GM12878 (cell line): ENCODE measurements at regions not wholly inside any gene's neighbourhood (a gene's known extent, or its start where the extent isn't known, plus 50 kb on each side); places are given as distances from the start of the nearest gene placed in this dataset.

Source experiments
- ATAC-seq: fragments of 200-7000 bp; cut with Tn5 transposase; 3 replicates; pipeline ENCODE4 v1.9.1; 2020; ENCODE audit warnings: mild to moderate bottlenecking, moderate library complexity
- BruUV-seq: library from RNA; stranded (reverse); fragments of 400-500 nt; replicated peaks from 2 replicates; lab custom pipeline; 2021; lab: Mats Ljungman, UMichigan
- CTCF ChIA-PET: fragments of 300-600 bp; sonication (Branson Sonifier 250); formaldehyde crosslinking; extraction: SDS; loops from one replicate; lab custom pipeline; 2021; ENCODE audit warnings: inconsistent platforms; lab: Yijun Ruan, JAX
- POLR2A ChIA-PET: fragments of 350-600 bp; formaldehyde crosslinking; extraction: SDS; loops from one replicate; lab custom pipeline; 2021; ENCODE audit warnings: inconsistent platforms; lab: Charles Lee
- RAD21 ChIA-PET: fragments of 300-600 bp; sonication (Branson Sonifier 250); formaldehyde crosslinking; loops from one replicate; lab custom pipeline; 2023; ENCODE audit warnings: antibody characterized with exemption; ENCODE audit not compliant: unreplicated experiment; lab: Charles Lee
- SMC1A ChIA-PET: fragments of 300-600 bp; sonication (Branson Sonifier 250); formaldehyde crosslinking; loops from one replicate; lab custom pipeline; 2023; ENCODE audit not compliant: unreplicated experiment, uncharacterized antibody; lab: Charles Lee
- DNase-seq: peaks from one replicate; pipeline ENCODE4 v3.0.0-alpha.2; 2011; ENCODE audit warnings: low read depth, low spot score
- FAIRE-seq: peaks from 3 replicates; lab custom pipeline; 2011; peaks lifted over from hg19 to GRCh38; lab: Jason Lieb, UNC
- H2AFZ ChIP-seq: 2 replicates; pipeline ENCODE4 v1.6.0; 2011; ENCODE audit warnings: low read depth, low read length, control low read depth; ENCODE audit not compliant: control insufficient read depth
- H3K27ac ChIP-seq: 2 replicates; pipeline ENCODE4 v1.5.1; 2011; ENCODE audit warnings: control low read depth; ENCODE audit not compliant: control insufficient read depth, insufficient read depth
- H3K27me3 ChIP-seq, 2 experiments: replicated peaks in 1 of 2; 2 replicates each; pipeline versions ENCODE4 v1.6.0 to v1.6.1; 2011; ENCODE audit warnings: low read length in 1 of 2; ENCODE audit not compliant: control insufficient read depth in 2 of 2, insufficient read depth in 2 of 2
- H3K36me3 ChIP-seq, 2 experiments: 2 replicates each; pipeline ENCODE4 v1.5.1; 2011; ENCODE audit warnings: low read length in 1 of 2; ENCODE audit not compliant: control insufficient read depth in 2 of 2, insufficient read depth in 2 of 2
- H3K4me1 ChIP-seq: 2 replicates; pipeline ENCODE4 v1.6.1; 2011; ENCODE audit warnings: mild to moderate bottlenecking, low read length, moderate library complexity, mixed read lengths; ENCODE audit not compliant: control insufficient read depth, insufficient read depth
- H3K4me2 ChIP-seq: 2 replicates; pipeline ENCODE4 v1.6.0; 2011; ENCODE audit warnings: control low read depth; ENCODE audit not compliant: control insufficient read depth, insufficient read depth
- H3K4me3 ChIP-seq: fragments of 200-600 bp; sonication (generic); 2 replicates; pipeline ENCODE4 v1.5.1; 2016
- H3K79me2 ChIP-seq: 2 replicates; pipeline ENCODE4 v1.6.0; 2011; ENCODE audit warnings: low read length; ENCODE audit not compliant: control insufficient read depth, insufficient read depth
- H3K9ac ChIP-seq: 2 replicates; pipeline ENCODE4 v1.8.0; 2011; ENCODE audit warnings: low read length, control low read depth, mixed read lengths; ENCODE audit not compliant: control insufficient read depth, insufficient read depth
- H3K9me3 ChIP-seq: replicated peaks from 3 replicates; pipeline ENCODE4 v1.5.1; 2011; ENCODE audit warnings: mild to moderate bottlenecking, low read length; ENCODE audit not compliant: control insufficient read depth, insufficient read depth
- H4K20me1 ChIP-seq: 2 replicates; pipeline ENCODE4 v1.6.0; 2011; ENCODE audit not compliant: control insufficient read depth, insufficient read depth
- ATF7 ChIP-seq: fragments of 450-650 bp; IDR thresholded peaks from 2 replicates; pipeline ENCODE4 v1.6.1; 2016; ENCODE audit warnings: low read depth, mild to moderate bottlenecking
- BMI1 ChIP-seq: fragments of 450-650 bp; IDR thresholded peaks from 2 replicates; pipeline ENCODE4 v1.6.1; 2016; ENCODE audit warnings: mild to moderate bottlenecking, moderate library complexity, borderline replicate concordance
- CEBPB ChIP-seq, 2 experiments: fragments of 150-350 bp in 1 of 2; IDR thresholded peaks; 2 replicates each; pipeline ENCODE4 v1.6.1; 2012 to 2014; ENCODE audit warnings: low read depth in 2 of 2, low read length in 2 of 2, borderline replicate concordance in 1 of 2, inconsistent platforms in 1 of 2
- CHD1 ChIP-seq: IDR thresholded peaks from 2 replicates; pipeline ENCODE4 v1.6.1; 2012; ENCODE audit warnings: low read depth, low read length, improper control_type of control experiment
- CHD2 ChIP-seq: IDR thresholded peaks from 2 replicates; pipeline ENCODE4 v1.6.1; 2011; ENCODE audit warnings: low read depth, low read length, improper control_type of control experiment, borderline replicate concordance
- CHD4 ChIP-seq: fragments of 200-600 bp; sonication (generic); IDR thresholded peaks from 2 replicates; pipeline ENCODE4 v1.6.1; 2016; ENCODE audit warnings: mild to moderate bottlenecking
- CREB1 ChIP-seq: IDR thresholded peaks from 2 replicates; pipeline ENCODE4 v1.6.1; 2012; ENCODE audit warnings: low read depth, mild to moderate bottlenecking, inconsistent platforms
- FOXK2 ChIP-seq: fragments of 450-650 bp; IDR thresholded peaks from 2 replicates; pipeline ENCODE4 v1.6.1; 2017; ENCODE audit warnings: mild to moderate bottlenecking, moderate library complexity
- KLF5 ChIP-seq: fragments of 450-650 bp; IDR thresholded peaks from 2 replicates; pipeline ENCODE4 v1.6.1; 2014; ENCODE audit warnings: mild to moderate bottlenecking; ENCODE audit not compliant: partially characterized antibody
- LARP7 ChIP-seq: fragments of 450-650 bp; IDR thresholded peaks from 2 replicates; pipeline ENCODE4 v1.6.1; 2017; ENCODE audit warnings: mild to moderate bottlenecking
- MTA2 ChIP-seq: fragments of 450-650 bp; IDR thresholded peaks from 2 replicates; pipeline ENCODE4 v1.6.1; 2016; ENCODE audit warnings: low read depth, mild to moderate bottlenecking, moderate library complexity
- MYC ChIP-seq: IDR thresholded peaks from 2 replicates; pipeline ENCODE4 v1.6.1; 2011; ENCODE audit warnings: mild to moderate bottlenecking, low read length, moderate library complexity, inconsistent platforms; ENCODE audit not compliant: insufficient read depth, insufficient replicate concordance, insufficient read length, severe bottlenecking
- NR2C1 ChIP-seq: fragments of 450-650 bp; IDR thresholded peaks from 2 replicates; pipeline ENCODE4 v1.6.1; 2017; ENCODE audit warnings: antibody characterized with exemption, mild to moderate bottlenecking, moderate library complexity
- NRF1 ChIP-seq: conservative IDR thresholded peaks from 2 replicates; pipeline ENCODE4 v1.6.1; 2011; ENCODE audit warnings: mild to moderate bottlenecking, low read depth, low read length, improper control_type of control experiment
- SMARCA5 ChIP-seq: fragments of 450-650 bp; IDR thresholded peaks from 2 replicates; pipeline ENCODE4 v1.6.1; 2017; ENCODE audit warnings: mild to moderate bottlenecking
- SUPT20H ChIP-seq: IDR thresholded peaks from 2 replicates; pipeline ENCODE4 v1.6.1; 2011; ENCODE audit warnings: low read depth, mild to moderate bottlenecking, low read length, moderate library complexity, borderline replicate concordance; ENCODE audit not compliant: control insufficient read depth
- ZNF24 ChIP-seq: fragments of 450-650 bp; IDR thresholded peaks from 2 replicates; pipeline ENCODE4 v1.6.1; 2017; ENCODE audit warnings: antibody characterized with exemption, mild to moderate bottlenecking
- ZNF274 ChIP-seq: IDR thresholded peaks from one replicate; pipeline ENCODE4 v1.8.0; 2011; ENCODE audit not compliant: insufficient read length, insufficient read depth
- ZNF384 ChIP-seq: IDR thresholded peaks from 2 replicates; pipeline ENCODE4 v1.6.1; 2012; ENCODE audit warnings: low read depth, mild to moderate bottlenecking, low read length, improper control_type of control experiment, borderline replicate concordance
- WGBS: methylation state at CpG from one replicate; pipeline ENCODE4 v1.1.6; 2016; ENCODE audit warnings: low lambda C conversion rate; ENCODE audit not compliant: insufficient replicate concordance, insufficient coverage; ENCODE audit errors: missing lambda C conversion rate; 5-methylcytosine and 5-hydroxymethylcytosine counted together
- in situ Hi-C: fragments of 300-500 bp; cut with MboI; formaldehyde crosslinking; loops from 9 replicates; pipeline ENCODE4 v1.14.3; 2018; ENCODE audit warnings: mixed read lengths
- intact Hi-C: fragments of 100-400 bp; cut with micrococcal nuclease; formaldehyde crosslinking; loops from one replicate; pipeline ENCODE4 v1.14.2; 2022; ENCODE audit not compliant: unreplicated experiment

DNA sequence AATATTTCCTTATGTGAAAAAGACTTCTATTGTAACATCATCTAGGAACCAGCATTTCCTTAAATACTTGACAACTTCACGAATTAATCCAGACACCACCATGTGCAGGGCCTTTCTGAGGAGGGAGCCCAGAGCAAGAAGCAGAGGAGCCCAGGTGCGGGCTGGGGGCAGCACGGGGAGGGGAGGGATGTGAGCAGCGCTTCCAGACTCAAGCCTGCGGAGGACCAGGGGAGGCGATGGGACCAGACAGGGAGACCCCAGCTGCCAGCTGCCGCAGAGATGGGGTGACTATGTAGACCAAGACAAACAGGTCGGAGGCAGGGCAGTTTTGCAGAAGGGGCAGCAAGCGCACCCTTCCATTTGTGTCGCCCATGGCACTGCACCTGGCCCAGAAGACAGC lies 596.1 kb downstream of the IRX1 start:
- Histone ChIP-seq H2AFZ (no peak overlapping the region), H3K9ac (no peak overlapping the region), H3K27me3 (no peaks in the 10 kb centered on the region), H3K4me1 (no peaks in the 10 kb centered on the region), H3K27ac (no peak overlapping the region), H3K4me3 (no peak overlapping the region), H3K36me3 (no peaks in the 10 kb centered on the region), H3K9me3 (no peaks in the 10 kb centered on the region), H3K79me2 (no peaks in the 10 kb centered on the region), H3K4me2 (no peak overlapping the region), H4K20me1 (no peaks in the 10 kb centered on the region)
- RAD21 ChIA-PET: no interaction called here
- WGBS: 56% methylated on average over 8 of the region's 10 CpGs
- no TSS peak for BruUV-seq
- in situ Hi-C loops: no loop called here
- no peak for ATAC-seq
- POLR2A ChIA-PET: no interaction called here
- CTCF ChIA-PET: no interaction called here
- intact Hi-C loops: no loop called here
- SMC1A ChIA-PET: no interaction called here
- TF ChIP-seq ZNF384 (no peak), ZNF24 (no peak), NRF1 (no peak), MYC (no peak), BMI1 (no peak), ZNF274 (no peak), CHD4 (no peak), SUPT20H (no peak)
- TF ChIP-seq, all 136 proteins: peak for 0
- DNase-seq (no peak), FAIRE-seq (no peak)

DNA sequence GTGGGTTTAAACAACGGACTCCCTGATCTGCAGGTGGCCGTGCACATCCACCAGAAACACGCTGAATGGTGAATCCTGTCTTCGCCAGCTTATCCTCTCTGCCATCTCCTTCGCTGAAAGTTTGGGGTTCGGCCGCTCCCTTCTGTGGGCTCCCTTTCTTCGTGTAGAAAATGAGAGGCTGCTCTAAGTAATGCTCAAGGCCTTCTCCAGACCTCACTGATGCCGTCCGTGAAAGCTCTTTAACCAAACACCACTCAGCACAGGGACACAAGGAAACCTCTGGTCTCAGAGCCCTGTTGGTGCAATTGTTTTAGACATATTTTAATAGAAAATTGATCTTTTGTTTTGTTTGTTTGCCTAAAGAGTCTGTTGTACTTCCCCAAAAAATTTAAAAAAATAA lies 596.5 kb downstream of the IRX1 start:
- Histone ChIP-seq H3K4me3 (no peak overlapping the region), H3K4me1 (no peaks in the 10 kb centered on the region), H4K20me1 (no peaks in the 10 kb centered on the region), H3K79me2 (no peaks in the 10 kb centered on the region), H3K9me3 (no peaks in the 10 kb centered on the region), H3K27me3 (no peaks in the 10 kb centered on the region), H2AFZ (no peak overlapping the region), H3K4me2 (no peak overlapping the region), H3K9ac (no peak overlapping the region), H3K36me3 (no peaks in the 10 kb centered on the region), H3K27ac (no peak overlapping the region)
- DNase-seq (no peak), ATAC-seq (no peak), FAIRE-seq (no peak)
- 67% methylated on average over 10 of the region's 10 CpGs for WGBS
- in situ Hi-C loops (no loop called here), intact Hi-C loops (no loop called here)
- ChIA-PET POLR2A (no interaction called here), RAD21 (no interaction called here), SMC1A (no interaction called here), CTCF (no interaction called here)
- no TSS peak for BruUV-seq
- no peak for TF ChIP-seq ZNF274
- no peak for TF ChIP-seq CHD1
- no peak for TF ChIP-seq MTA2
- TF ChIP-seq CREB1: no peak
- TF ChIP-seq SMARCA5: no peak
- no peak for TF ChIP-seq LARP7
- TF ChIP-seq ATF7: no peak
- no peak for TF ChIP-seq CHD2
- TF ChIP-seq KLF5: no peak
- TF ChIP-seq CEBPB (IDR thresholded peaks at IDR 0.05; ENCODE audit: borderline replicate concordance in 1 of 2, low read depth in 2 of 2, low read length in 2 of 2): no peak
- TF ChIP-seq NR2C1: no peak
- TF ChIP-seq FOXK2: no peak
